ENCODE measurements at regions not wholly inside any gene's neighbourhood (a gene's known extent, or its start where the extent isn't known, plus 50 kb on each side); places are given as distances from the start of the nearest gene placed in this dataset.

DNA sequence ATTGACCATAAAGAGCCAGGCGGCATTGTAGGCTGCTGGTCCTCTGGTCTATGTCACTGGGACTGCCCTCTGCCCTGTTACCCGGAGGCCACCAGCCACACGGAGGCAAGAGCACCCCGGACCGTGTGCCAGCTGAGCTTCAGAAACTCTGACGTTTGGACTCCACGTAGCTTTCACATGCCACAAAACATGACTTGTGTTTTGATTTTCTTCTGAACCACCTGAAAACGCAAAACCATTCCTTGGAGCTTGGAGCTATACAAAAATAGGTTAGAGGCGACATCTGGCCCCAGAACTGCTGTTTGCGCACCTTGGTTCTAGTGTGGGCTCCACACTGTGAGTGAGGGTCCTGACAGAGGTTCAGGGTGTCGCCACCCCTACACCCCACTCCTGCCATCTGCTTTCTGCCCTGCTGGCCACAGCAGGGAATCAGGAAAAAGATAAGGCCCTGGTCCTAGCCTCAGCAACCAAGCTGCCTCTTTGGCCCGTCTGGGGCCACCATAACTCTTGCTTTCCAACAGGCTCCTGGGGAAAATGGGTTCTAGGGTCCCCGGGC is 151.3 kb upstream of the IRX2 start:
- TF ChIP-seq, protein P1, sequence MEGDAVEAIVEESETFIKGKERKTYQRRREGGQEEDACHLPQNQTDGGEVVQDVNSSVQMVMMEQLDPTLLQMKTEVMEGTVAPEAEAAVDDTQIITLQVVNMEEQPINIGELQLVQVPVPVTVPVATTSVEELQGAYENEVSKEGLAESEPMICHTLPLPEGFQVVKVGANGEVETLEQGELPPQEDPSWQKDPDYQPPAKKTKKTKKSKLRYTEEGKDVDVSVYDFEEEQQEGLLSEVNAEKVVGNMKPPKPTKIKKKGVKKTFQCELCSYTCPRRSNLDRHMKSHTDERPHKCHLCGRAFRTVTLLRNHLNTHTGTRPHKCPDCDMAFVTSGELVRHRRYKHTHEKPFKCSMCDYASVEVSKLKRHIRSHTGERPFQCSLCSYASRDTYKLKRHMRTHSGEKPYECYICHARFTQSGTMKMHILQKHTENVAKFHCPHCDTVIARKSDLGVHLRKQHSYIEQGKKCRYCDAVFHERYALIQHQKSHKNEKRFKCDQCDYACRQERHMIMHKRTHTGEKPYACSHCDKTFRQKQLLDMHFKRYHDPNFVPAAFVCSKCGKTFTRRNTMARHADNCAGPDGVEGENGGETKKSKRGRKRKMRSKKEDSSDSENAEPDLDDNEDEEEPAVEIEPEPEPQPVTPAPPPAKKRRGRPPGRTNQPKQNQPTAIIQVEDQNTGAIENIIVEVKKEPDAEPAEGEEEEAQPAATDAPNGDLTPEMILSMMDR (IDR thresholded peaks at IDR 0.05) = no peak
- no peak for TF ChIP-seq POLR2AphosphoS5 (IDR thresholded peaks at IDR 0.05; ENCODE audit: low read depth, low read length)

Data from Panc1 (cell line).